ENCODE measurements at regions not wholly inside any gene's neighbourhood (a gene's known extent, or its start where the extent isn't known, plus 50 kb on each side); places are given as distances from the start of the nearest gene placed in this dataset.

GRCh38 chr12:123078120-123078465 is 72.8 kb downstream of the PITPNM2 start:
- in situ Hi-C loops (cut with HindIII; ENCODE audit: low sequenced_read_pairs) = no loop called here

GRCh38 chr12:123077298-123078119 is 73.4 kb downstream of the PITPNM2 start:
- in situ Hi-C loops (cut with HindIII; ENCODE audit: low sequenced_read_pairs) = no loop called here

- in situ Hi-C loops (cut with HindIII; ENCODE audit: low sequenced_read_pairs) = no loop called here
Measured at GRCh38 chr12:123076604-123077297, 74.1 kb downstream of the PITPNM2 start.

GRCh38 chr12:123075646-123076171 is 75.2 kb downstream of the PITPNM2 start:
- in situ Hi-C loops (cut with HindIII; ENCODE audit: low sequenced_read_pairs) = no loop called here

GRCh38 chr12:123075087-123075645 is 75.7 kb downstream of the PITPNM2 start:
- in situ Hi-C loops (cut with HindIII; ENCODE audit: low sequenced_read_pairs) = no loop called here

- in situ Hi-C loops (cut with HindIII; ENCODE audit: low sequenced_read_pairs) = no loop called here
Measured at GRCh38 chr12:123073962-123074801, 76.7 kb downstream of the PITPNM2 start.

- in situ Hi-C loops (cut with HindIII; ENCODE audit: low sequenced_read_pairs) = no loop called here
Measured at GRCh38 chr12:123073292-123073691, 77.6 kb downstream of the PITPNM2 start.

- in situ Hi-C loops (cut with HindIII; ENCODE audit: low sequenced_read_pairs) = no loop called here
Measured at GRCh38 chr12:123071857-123072256, 79.0 kb downstream of the PITPNM2 start.

- in situ Hi-C loops (cut with HindIII; ENCODE audit: low sequenced_read_pairs) = no loop called here
Measured at GRCh38 chr12:123071099-123071800, 79.6 kb downstream of the PITPNM2 start.

- in situ Hi-C loops (cut with HindIII; ENCODE audit: low sequenced_read_pairs) = no loop called here
Measured at GRCh38 chr12:123070267-123071081, 80.4 kb downstream of the PITPNM2 start.

GRCh38 chr12:123069436-123070266 is 81.2 kb downstream of the PITPNM2 start:
- in situ Hi-C loops (cut with HindIII; ENCODE audit: low sequenced_read_pairs) = no loop called here

- in situ Hi-C loops (cut with HindIII; ENCODE audit: low sequenced_read_pairs) = no loop called here
Measured at GRCh38 chr12:123067654-123068053, 83.2 kb downstream of the PITPNM2 start.

- in situ Hi-C loops (cut with HindIII; ENCODE audit: low sequenced_read_pairs) = no loop called here
Measured at GRCh38 chr12:123066384-123066710, 84.5 kb downstream of the PITPNM2 start.

- in situ Hi-C loops (cut with HindIII; ENCODE audit: low sequenced_read_pairs) = no loop called here
Measured at GRCh38 chr12:123065676-123066383, 85.1 kb downstream of the PITPNM2 start.

- in situ Hi-C loops (cut with HindIII; ENCODE audit: low sequenced_read_pairs) = no loop called here
Measured at GRCh38 chr12:123064885-123065619, 84.6 kb downstream of the ARL6IP4 start.

- in situ Hi-C loops (cut with HindIII; ENCODE audit: low sequenced_read_pairs) = no loop called here
Measured at GRCh38 chr12:123064366-123064765, 83.9 kb downstream of the ARL6IP4 start.

- in situ Hi-C loops (cut with HindIII; ENCODE audit: low sequenced_read_pairs) = no loop called here
Measured at GRCh38 chr12:123063535-123063934, 83.1 kb downstream of the ARL6IP4 start.

All from endothelial cell of hepatic sinusoid (primary cell).